ENCODE measurements at regions not wholly inside any gene's neighbourhood (a gene's known extent, or its start where the extent isn't known, plus 50 kb on each side); places are given as distances from the start of the nearest gene placed in this dataset.

- Histone ChIP-seq H3K36me3 (ENCODE audit: control insufficient read depth in 1 of 2, insufficient read depth in 2 of 2, low read length in 1 of 2) (no peaks in the 10 kb centered on the region), H3K9me3 (ENCODE audit: control insufficient read depth, low read length) (no peaks in the 10 kb centered on the region), H3K27ac (ENCODE audit: low read depth in 1 of 2, low read length in 2 of 2) (no peak overlapping the region), H3K4me1 (ENCODE audit: control insufficient read depth in 1 of 2, insufficient read depth in 2 of 2, low read length in 2 of 2) (no peaks in the 10 kb centered on the region), H3K4me3 (ENCODE audit: low read length in 2 of 2) (peak overlapping the region in 1 of 2 donors; percentile 20), H3K27me3 (ENCODE audit: control insufficient read depth in 1 of 2, insufficient read depth in 2 of 2, low read length in 1 of 2) (no peaks in the 10 kb centered on the region)
- DNase-seq (peak; percentile 87 to 88), ATAC-seq (ENCODE audit: low FRiP score) (peak; percentile 41)
- intact Hi-C loops (cut with DNase I): no loop called here
- WGBS, 2 donors: 8 to 9% methylated on average over 18 of the region's 18 CpGs
Observed at GRCh38 chr18:70464343-70465114, 175.7 kb downstream of the SOCS6 start.

GRCh38 chr18:70463085-70463484 is 174.2 kb downstream of the SOCS6 start:
- intact Hi-C loops (cut with DNase I): no loop called here
- DNase-seq (no peak), ATAC-seq (ENCODE audit: low FRiP score) (no peak)
- H3K9me3 ChIP-seq (ENCODE audit: control insufficient read depth, low read length): no peaks in the 10 kb centered on the region
- H3K4me1 ChIP-seq (ENCODE audit: control insufficient read depth in 1 of 2, insufficient read depth in 2 of 2, low read length in 2 of 2): no peaks in the 10 kb centered on the region
- no peaks in the 10 kb centered on the region for H3K36me3 ChIP-seq (ENCODE audit: control insufficient read depth in 1 of 2, insufficient read depth in 2 of 2, low read length in 1 of 2)
- H3K4me3 ChIP-seq (ENCODE audit: low read length in 2 of 2): no peak overlapping the region
- 83 to 85% methylated on average over 6 of the region's 6 CpGs for WGBS, 2 donors
- H3K27ac ChIP-seq (ENCODE audit: low read depth in 1 of 2, low read length in 2 of 2): no peak overlapping the region
- H3K27me3 ChIP-seq (ENCODE audit: control insufficient read depth in 1 of 2, insufficient read depth in 2 of 2, low read length in 1 of 2): no peaks in the 10 kb centered on the region

GRCh38 chr18:70462078-70462439 is 173.2 kb downstream of the SOCS6 start:
- Histone ChIP-seq H3K36me3 (ENCODE audit: control insufficient read depth in 1 of 2, insufficient read depth in 2 of 2, low read length in 1 of 2) (no peaks in the 10 kb centered on the region), H3K27me3 (ENCODE audit: control insufficient read depth in 1 of 2, insufficient read depth in 2 of 2, low read length in 1 of 2) (no peaks in the 10 kb centered on the region), H3K27ac (ENCODE audit: low read depth in 1 of 2, low read length in 2 of 2) (no peak overlapping the region), H3K4me1 (ENCODE audit: control insufficient read depth in 1 of 2, insufficient read depth in 2 of 2, low read length in 2 of 2) (no peaks in the 10 kb centered on the region), H3K9me3 (ENCODE audit: control insufficient read depth, low read length) (no peaks in the 10 kb centered on the region), H3K4me3 (ENCODE audit: low read length in 2 of 2) (no peak overlapping the region)
- ATAC-seq (ENCODE audit: low FRiP score) (no peak), DNase-seq (no peak)
- WGBS, 2 donors: 43 to 56% methylated on average over 3 of the region's 3 CpGs
- intact Hi-C loops (cut with DNase I): no loop called here

GRCh38 chr18:70461323-70462077 is 172.7 kb downstream of the SOCS6 start:
- WGBS, 2 donors: 77 to 80% methylated on average over 11 of the region's 11 CpGs
- Histone ChIP-seq H3K36me3 (ENCODE audit: control insufficient read depth in 1 of 2, insufficient read depth in 2 of 2, low read length in 1 of 2) (no peaks in the 10 kb centered on the region), H3K4me3 (ENCODE audit: low read length in 2 of 2) (no peak overlapping the region), H3K27me3 (ENCODE audit: control insufficient read depth in 1 of 2, insufficient read depth in 2 of 2, low read length in 1 of 2) (no peaks in the 10 kb centered on the region), H3K27ac (ENCODE audit: low read depth in 1 of 2, low read length in 2 of 2) (no peak overlapping the region), H3K9me3 (ENCODE audit: control insufficient read depth, low read length) (no peaks in the 10 kb centered on the region), H3K4me1 (ENCODE audit: control insufficient read depth in 1 of 2, insufficient read depth in 2 of 2, low read length in 2 of 2) (no peaks in the 10 kb centered on the region)
- intact Hi-C loops (cut with DNase I): no loop called here
- ATAC-seq (ENCODE audit: low FRiP score) (no peak), DNase-seq (no peak)

- H3K9me3 ChIP-seq (ENCODE audit: control insufficient read depth, low read length): no peaks in the 10 kb centered on the region
- H3K27me3 ChIP-seq (ENCODE audit: control insufficient read depth in 1 of 2, insufficient read depth in 2 of 2, low read length in 1 of 2): no peaks in the 10 kb centered on the region
- no peak overlapping the region for H3K27ac ChIP-seq (ENCODE audit: low read depth in 1 of 2, low read length in 2 of 2)
- WGBS, 2 donors: 32 to 42% methylated on average over 5 of the region's 5 CpGs
- H3K4me3 ChIP-seq (ENCODE audit: low read length in 2 of 2): no peak overlapping the region
- H3K4me1 ChIP-seq (ENCODE audit: control insufficient read depth in 1 of 2, insufficient read depth in 2 of 2, low read length in 2 of 2): no peaks in the 10 kb centered on the region
- ATAC-seq (ENCODE audit: low FRiP score) (no peak), DNase-seq (no peak)
- intact Hi-C loops (cut with DNase I): no loop called here
- no peaks in the 10 kb centered on the region for H3K36me3 ChIP-seq (ENCODE audit: control insufficient read depth in 1 of 2, insufficient read depth in 2 of 2, low read length in 1 of 2)
Observed at GRCh38 chr18:70459731-70460130, 170.9 kb downstream of the SOCS6 start.

GRCh38 chr18:70459251-70459650 is 170.4 kb downstream of the SOCS6 start:
- intact Hi-C loops (cut with DNase I): no loop called here
- H3K4me1 ChIP-seq (ENCODE audit: control insufficient read depth in 1 of 2, insufficient read depth in 2 of 2, low read length in 2 of 2): no peaks in the 10 kb centered on the region
- WGBS, 2 donors: 78 to 79% methylated on average over 4 of the region's 4 CpGs
- ATAC-seq (ENCODE audit: low FRiP score) (no peak), DNase-seq (no peak)
- H3K27ac ChIP-seq (ENCODE audit: low read depth in 1 of 2, low read length in 2 of 2): no peak overlapping the region
- no peaks in the 10 kb centered on the region for H3K9me3 ChIP-seq (ENCODE audit: control insufficient read depth, low read length)
- no peak overlapping the region for H3K4me3 ChIP-seq (ENCODE audit: low read length in 2 of 2)
- H3K36me3 ChIP-seq (ENCODE audit: control insufficient read depth in 1 of 2, insufficient read depth in 2 of 2, low read length in 1 of 2): no peaks in the 10 kb centered on the region
- no peaks in the 10 kb centered on the region for H3K27me3 ChIP-seq (ENCODE audit: control insufficient read depth in 1 of 2, insufficient read depth in 2 of 2, low read length in 1 of 2)

- ATAC-seq (ENCODE audit: low FRiP score): no peak
- intact Hi-C loops (cut with DNase I): no loop called here
Observed at GRCh38 chr18:70457788-70458187, 168.9 kb downstream of the SOCS6 start.

GRCh38 chr18:70457223-70457622 is 168.4 kb downstream of the SOCS6 start:
- Histone ChIP-seq H3K27ac (ENCODE audit: low read depth in 1 of 2, low read length in 2 of 2) (no peak overlapping the region), H3K36me3 (ENCODE audit: control insufficient read depth in 1 of 2, insufficient read depth in 2 of 2, low read length in 1 of 2) (no peaks in the 10 kb centered on the region), H3K27me3 (ENCODE audit: control insufficient read depth in 1 of 2, insufficient read depth in 2 of 2, low read length in 1 of 2) (no peaks in the 10 kb centered on the region), H3K4me1 (ENCODE audit: control insufficient read depth in 1 of 2, insufficient read depth in 2 of 2, low read length in 2 of 2) (no peaks in the 10 kb centered on the region), H3K9me3 (ENCODE audit: control insufficient read depth, low read length) (no peaks in the 10 kb centered on the region), H3K4me3 (ENCODE audit: low read length in 2 of 2) (no peak overlapping the region)
- WGBS, 2 donors: 53 to 56% methylated on average over 3 of the region's 3 CpGs
- ATAC-seq (ENCODE audit: low FRiP score) (no peak), DNase-seq (no peak)
- intact Hi-C loops (cut with DNase I): no loop called here

More at GRCh38 chr18:70457788-70458187, 168.9 kb downstream of the SOCS6 start:
- no peak for DNase-seq
- Histone ChIP-seq H3K36me3 (ENCODE audit: control insufficient read depth in 1 of 2, insufficient read depth in 2 of 2, low read length in 1 of 2) (no peaks in the 10 kb centered on the region), H3K27ac (ENCODE audit: low read depth in 1 of 2, low read length in 2 of 2) (no peak overlapping the region), H3K4me3 (ENCODE audit: low read length in 2 of 2) (no peak overlapping the region), H3K4me1 (ENCODE audit: control insufficient read depth in 1 of 2, insufficient read depth in 2 of 2, low read length in 2 of 2) (no peaks in the 10 kb centered on the region), H3K9me3 (ENCODE audit: control insufficient read depth, low read length) (no peaks in the 10 kb centered on the region), H3K27me3 (ENCODE audit: control insufficient read depth in 1 of 2, insufficient read depth in 2 of 2, low read length in 1 of 2) (no peaks in the 10 kb centered on the region)
- WGBS, 2 donors: 88 to 92% methylated on average over 3 of the region's 3 CpGs

GRCh38 chr18:70456376-70456775 is 167.5 kb downstream of the SOCS6 start:
- no peak overlapping the region for H3K4me3 ChIP-seq (ENCODE audit: low read length in 2 of 2)
- ATAC-seq (ENCODE audit: low FRiP score) (no peak), DNase-seq (no peak)
- H3K9me3 ChIP-seq (ENCODE audit: control insufficient read depth, low read length): no peaks in the 10 kb centered on the region
- no peak overlapping the region for H3K27ac ChIP-seq (ENCODE audit: low read depth in 1 of 2, low read length in 2 of 2)
- H3K4me1 ChIP-seq (ENCODE audit: control insufficient read depth in 1 of 2, insufficient read depth in 2 of 2, low read length in 2 of 2): no peaks in the 10 kb centered on the region
- intact Hi-C loops (cut with DNase I): no loop called here
- 81 to 86% methylated on average over 6 of the region's 6 CpGs for WGBS, 2 donors
- no peaks in the 10 kb centered on the region for H3K36me3 ChIP-seq (ENCODE audit: control insufficient read depth in 1 of 2, insufficient read depth in 2 of 2, low read length in 1 of 2)
- H3K27me3 ChIP-seq (ENCODE audit: control insufficient read depth in 1 of 2, insufficient read depth in 2 of 2, low read length in 1 of 2): no peaks in the 10 kb centered on the region

Data from aorta (tissue), 5 donors.